B cell (primary cell): ENCODE measurements at regions not wholly inside any gene's neighbourhood (a gene's known extent, or its start where the extent isn't known, plus 50 kb on each side); places are given as distances from the start of the nearest gene placed in this dataset.

Source experiments
- ATAC-seq: fragments of 200-7000 bp; cut with Tn5 transposase; one replicate; pipeline ENCODE4 v1.10.0; 2021; ENCODE audit warnings: low read depth, mild to moderate bottlenecking, moderate number of reproducible peaks, moderate library complexity
- CTCF ChIA-PET: fragments of 350-600 bp; sonication (Branson Sonifier 250); formaldehyde crosslinking; loops from one replicate; lab custom pipeline; 2021; ENCODE audit warnings: antibody characterized with exemption, inconsistent platforms; lab: Charles Lee
- POLR2A ChIA-PET: fragments of 350-600 bp; sonication (Branson Sonifier 250); formaldehyde crosslinking; loops from one replicate; lab custom pipeline; 2021; ENCODE audit warnings: antibody characterized with exemption; lab: Charles Lee
- DNase-seq: peaks from one replicate; pipeline ENCODE4 v3.0.0; 2013
- H2AFZ ChIP-seq: 2 replicates; pipeline ENCODE4 v1.6.1; 2012; ENCODE audit warnings: mild to moderate bottlenecking, low read depth, low read length; ENCODE audit not compliant: insufficient read depth, poor library complexity, severe bottlenecking
- H3K27ac ChIP-seq, 2 donors: 1 replicate in 1 of 2; 2 replicates in 1 of 2; pipeline ENCODE4 v1.5.1; 2012 to 2013; ENCODE audit warnings: low read length in 2 of 2, mild to moderate bottlenecking in 2 of 2, moderate library complexity in 1 of 2
- H3K27me3 ChIP-seq, 4 experiments: fragments of 200-600 bp in 1 of 4; sonication (generic) in 1 of 4; replicated peaks in 1 of 4; 1 replicate in 2 of 4; 2 replicates in 2 of 4; pipeline versions ENCODE4 v1.6.1 to v1.7.0; 2013 to 2016; ENCODE audit warnings: low read length in 3 of 4, mild to moderate bottlenecking in 2 of 4, mixed read lengths in 1 of 4, moderate library complexity in 1 of 4; ENCODE audit not compliant: insufficient read depth in 4 of 4, control insufficient read depth in 3 of 4; ENCODE audit errors: control extremely low read depth in 1 of 4
- H3K36me3 ChIP-seq, 2 experiments: replicated peaks in 1 of 2; 1 replicate in 1 of 2; 2 replicates in 1 of 2; pipeline versions ENCODE4 v1.6.1 to v1.7.1; 2013; ENCODE audit warnings: low read length in 1 of 2; ENCODE audit not compliant: insufficient read depth in 2 of 2, control insufficient read depth in 1 of 2; ENCODE audit errors: control extremely low read depth in 1 of 2, extremely low read depth in 1 of 2
- H3K4me1 ChIP-seq, 2 donors: fragments of 200-600 bp in 1 of 2; sonication (generic) in 1 of 2; 1 replicate in 1 of 2; 2 replicates in 1 of 2; pipeline versions ENCODE4 v1.5.1 to v1.6.1; 2013 to 2017; ENCODE audit warnings: low read length in 2 of 2; ENCODE audit not compliant: control insufficient read depth in 2 of 2, insufficient read depth in 2 of 2
- H3K4me2 ChIP-seq: replicated peaks from 2 replicates; pipeline ENCODE3; 2012; ENCODE audit warnings: mild to moderate bottlenecking, low read depth, low read length; ENCODE audit not compliant: poor library complexity, severe bottlenecking
- H3K4me3 ChIP-seq, 5 experiments: fragments of 200-600 bp in 1 of 5; sonication (generic) in 1 of 5; 1 replicate in 3 of 5; 2 replicates in 2 of 5; pipeline versions ENCODE4 v1.5.1 to v1.7.0; 2011 to 2016; ENCODE audit warnings: low read length in 4 of 5, mild to moderate bottlenecking in 4 of 5, low read depth in 2 of 5, control low read depth in 1 of 5, moderate library complexity in 1 of 5; ENCODE audit not compliant: insufficient read depth in 1 of 5; ENCODE audit errors: control extremely low read depth in 1 of 5, extremely low read depth in 1 of 5
- H3K79me2 ChIP-seq: fragments of 200-600 bp; sonication (generic); one replicate; pipeline ENCODE4 v1.6.0; 2016; ENCODE audit warnings: low read length; ENCODE audit not compliant: control insufficient read depth, insufficient read depth
- H3K9ac ChIP-seq: fragments of 200-600 bp; sonication (generic); 2 replicates; pipeline ENCODE4 v1.6.1; 2017; ENCODE audit warnings: mild to moderate bottlenecking, low read length, moderate library complexity
- H3K9me3 ChIP-seq, 3 donors: one replicate each; pipeline versions ENCODE4 v1.6.1 to v1.7.1; 2013; ENCODE audit warnings: low read length in 2 of 3; ENCODE audit not compliant: control insufficient read depth in 2 of 3, insufficient read depth in 1 of 3; ENCODE audit errors: control extremely low read depth in 1 of 3
- H4K20me1 ChIP-seq: 2 replicates; pipeline ENCODE4 v1.6.0; 2012; ENCODE audit warnings: mild to moderate bottlenecking, low read length; ENCODE audit not compliant: insufficient read depth, control insufficient read depth, poor library complexity, severe bottlenecking
- H3K27ac Mint-ChIP-seq: one replicate; pipeline ENCODE4 v1.8.0; 2021; ENCODE audit warnings: mixed read lengths
- H3K27me3 Mint-ChIP-seq: one replicate; pipeline ENCODE4 v1.8.0; 2021; ENCODE audit warnings: mixed read lengths
- H3K4me1 Mint-ChIP-seq: one replicate; pipeline ENCODE4 v1.8.0; 2021; ENCODE audit warnings: mixed read lengths
- H3K4me3 Mint-ChIP-seq: one replicate; pipeline ENCODE4 v1.8.0; 2021; ENCODE audit warnings: mixed read lengths
- H3K9me3 Mint-ChIP-seq: one replicate; pipeline ENCODE4 v1.8.0; 2022; ENCODE audit warnings: mixed read lengths; ENCODE audit not compliant: insufficient read depth
- EZH2 ChIP-seq: IDR thresholded peaks from 2 replicates; pipeline ENCODE4 v1.6.1; 2012; ENCODE audit warnings: borderline replicate concordance, low read depth, mild to moderate bottlenecking, moderate library complexity, low read length; ENCODE audit not compliant: insufficient read depth, poor library complexity, severe bottlenecking
- WGBS: methylation state at CpG from one replicate; pipeline ENCODE4 v1.1.5; 2013; ENCODE audit warnings: missing lambda C conversion rate; ENCODE audit not compliant: insufficient coverage; 5-methylcytosine and 5-hydroxymethylcytosine counted together
- intact Hi-C: fragments of 100-400 bp; cut with micrococcal nuclease; formaldehyde crosslinking; loops from one replicate; pipeline ENCODE4 v1.10.0; 2022
- TF ChIP-seq, protein P1 (sequence below): fragments of 200-600 bp; IDR thresholded peaks from one replicate; pipeline ENCODE4 v1.8.0; 2022; ENCODE audit warnings: antibody characterized with exemption, mild to moderate bottlenecking

DNA sequence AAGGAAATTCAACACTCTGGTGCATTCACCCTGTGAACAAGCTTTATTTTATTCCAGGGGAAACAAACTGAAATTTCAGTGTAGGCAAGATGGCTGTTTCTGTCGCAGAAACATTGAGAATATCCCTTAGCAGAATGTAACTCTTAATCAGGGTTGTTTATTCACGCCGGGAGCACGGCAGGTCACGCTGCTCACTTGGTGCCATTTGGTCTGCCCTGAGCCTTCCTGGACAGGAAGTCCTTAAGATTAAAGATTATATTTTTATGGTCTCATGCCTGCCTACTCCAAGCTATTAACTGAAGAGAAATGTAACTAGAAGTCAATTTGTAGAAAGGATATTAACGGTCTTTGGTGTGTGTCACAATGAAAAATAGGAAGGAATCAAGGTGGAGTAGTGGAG is 185.3 kb upstream of the ARGLU1 start:
- no peak overlapping the region for H3K27ac ChIP-seq
- no peak overlapping the region for H3K4me2 ChIP-seq
- H2AFZ ChIP-seq: no peak overlapping the region
- no peak overlapping the region for H3K9ac ChIP-seq
- no peak for DNase-seq
- peaks cover 0 to 6% (median 0%) of the 10 kb centered on the region in 3 donors for H3K9me3 ChIP-seq
- intact Hi-C loops: no loop called here
- H3K79me2 ChIP-seq: no peaks in the 10 kb centered on the region
- Mint-ChIP-seq H3K4me1 (no peaks in the 10 kb centered on the region), H3K27me3 (no peaks in the 10 kb centered on the region), H3K27ac (no peak overlapping the region), H3K9me3 (no peaks in the 10 kb centered on the region), H3K4me3 (no peak overlapping the region)
- ATAC-seq: no peak
- no peaks in the 10 kb centered on the region for H3K36me3 ChIP-seq
- WGBS: 17% methylated on average over 1 of the region's 6 CpGs
- ChIA-PET POLR2A (no interaction called here), CTCF (no interaction called here)
- no peaks in the 10 kb centered on the region for H3K4me1 ChIP-seq
- no peaks in the 10 kb centered on the region for H4K20me1 ChIP-seq
- H3K27me3 ChIP-seq: peaks cover 0 to 3% (median 0%) of the 10 kb centered on the region in 4 experiments
- no peak overlapping the region for H3K4me3 ChIP-seq
- TF ChIP-seq EZH2: no peak
- TF ChIP-seq, protein P1, sequence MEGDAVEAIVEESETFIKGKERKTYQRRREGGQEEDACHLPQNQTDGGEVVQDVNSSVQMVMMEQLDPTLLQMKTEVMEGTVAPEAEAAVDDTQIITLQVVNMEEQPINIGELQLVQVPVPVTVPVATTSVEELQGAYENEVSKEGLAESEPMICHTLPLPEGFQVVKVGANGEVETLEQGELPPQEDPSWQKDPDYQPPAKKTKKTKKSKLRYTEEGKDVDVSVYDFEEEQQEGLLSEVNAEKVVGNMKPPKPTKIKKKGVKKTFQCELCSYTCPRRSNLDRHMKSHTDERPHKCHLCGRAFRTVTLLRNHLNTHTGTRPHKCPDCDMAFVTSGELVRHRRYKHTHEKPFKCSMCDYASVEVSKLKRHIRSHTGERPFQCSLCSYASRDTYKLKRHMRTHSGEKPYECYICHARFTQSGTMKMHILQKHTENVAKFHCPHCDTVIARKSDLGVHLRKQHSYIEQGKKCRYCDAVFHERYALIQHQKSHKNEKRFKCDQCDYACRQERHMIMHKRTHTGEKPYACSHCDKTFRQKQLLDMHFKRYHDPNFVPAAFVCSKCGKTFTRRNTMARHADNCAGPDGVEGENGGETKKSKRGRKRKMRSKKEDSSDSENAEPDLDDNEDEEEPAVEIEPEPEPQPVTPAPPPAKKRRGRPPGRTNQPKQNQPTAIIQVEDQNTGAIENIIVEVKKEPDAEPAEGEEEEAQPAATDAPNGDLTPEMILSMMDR: no peak

DNA sequence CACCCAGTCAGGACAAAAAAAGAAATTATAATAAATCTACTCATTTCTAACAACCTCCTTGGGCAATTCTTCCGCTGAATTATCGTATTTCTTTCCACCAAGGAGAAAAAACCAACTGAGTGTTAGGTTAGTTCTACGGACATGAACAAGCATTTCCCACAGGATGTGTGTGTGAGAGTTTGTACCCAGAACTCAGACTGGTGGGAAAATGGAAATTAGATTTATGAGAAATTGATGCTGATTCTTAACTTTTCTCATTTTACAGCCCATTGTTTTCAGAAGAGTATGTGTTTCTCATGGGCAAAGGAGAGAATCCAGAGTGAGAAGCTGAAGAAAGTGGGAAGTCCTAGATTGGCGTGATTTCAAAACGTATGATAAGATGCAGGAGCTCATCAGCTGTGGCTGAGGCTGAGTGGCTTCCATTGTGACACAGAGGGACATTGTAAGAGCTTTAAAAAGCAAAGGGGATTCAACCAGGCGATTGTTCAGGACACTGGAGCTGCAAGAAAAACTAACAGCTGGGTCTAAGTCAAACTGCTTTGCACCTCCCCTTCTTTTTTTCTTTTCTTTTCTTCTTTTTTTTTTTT is 184.7 kb upstream of the ARGLU1 start:
- H3K9ac ChIP-seq: no peak overlapping the region
- DNase-seq (no peak), ATAC-seq (no peak)
- CTCF ChIA-PET: interaction anchor here (0.6 kb wide), 1 partner anchor 151 kb away, joined by 3 read pairs; no protein-coding TSS in a partner anchor
- H3K9me3 ChIP-seq: no peaks in the 10 kb centered on the region
- no peaks in the 10 kb centered on the region for H3K79me2 ChIP-seq
- TF ChIP-seq EZH2: no peak
- TF ChIP-seq, protein P1: no peak
- H3K27ac ChIP-seq: no peak overlapping the region
- no peak overlapping the region for H3K27ac Mint-ChIP-seq
- no peak overlapping the region for H3K4me3 ChIP-seq
- no peaks in the 10 kb centered on the region for H3K4me1 Mint-ChIP-seq
- H3K4me3 Mint-ChIP-seq: no peak overlapping the region
- no peaks in the 10 kb centered on the region for H3K36me3 ChIP-seq
- POLR2A ChIA-PET: no interaction called here
- intact Hi-C loops: no loop called here
- no peak overlapping the region for H3K4me2 ChIP-seq
- H3K27me3 ChIP-seq: peaks cover 0 to 3% (median 0%) of the 10 kb centered on the region in 4 experiments
- H3K27me3 Mint-ChIP-seq: no peaks in the 10 kb centered on the region
- no peaks in the 10 kb centered on the region for H4K20me1 ChIP-seq
- H3K9me3 Mint-ChIP-seq: no peaks in the 10 kb centered on the region
- H3K4me1 ChIP-seq: no peaks in the 10 kb centered on the region
- WGBS: 5% methylated on average over 3 of the region's 6 CpGs
- no peak overlapping the region for H2AFZ ChIP-seq
